ENCODE measurements at regions not wholly inside any gene's neighbourhood (a gene's known extent, or its start where the extent isn't known, plus 50 kb on each side); places are given as distances from the start of the nearest gene placed in this dataset.

DNA sequence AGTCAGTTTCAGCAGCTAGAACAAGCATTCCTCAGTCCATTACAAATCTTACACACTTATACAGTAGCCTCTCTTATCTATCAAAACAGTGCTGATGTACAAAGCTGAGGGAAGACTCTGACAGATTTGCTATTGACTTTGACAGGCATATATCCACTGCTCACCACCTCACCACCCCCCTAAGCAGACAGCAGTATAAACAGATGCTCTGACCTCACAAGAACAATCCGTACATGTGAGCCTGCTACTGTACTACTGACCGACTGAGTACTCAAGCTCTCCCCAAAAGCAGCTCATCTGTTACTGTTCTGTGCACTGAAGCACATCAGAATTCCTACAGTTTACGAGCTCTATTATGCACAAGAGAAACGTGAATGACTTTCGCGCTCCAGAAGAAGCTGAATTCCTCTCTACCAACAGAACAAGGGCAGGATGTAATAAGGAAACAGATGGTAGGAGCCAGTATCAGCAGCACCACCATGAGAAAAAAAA, 95.6 kb upstream of the PDE1A start:
- ATAC-seq (ENCODE audit: insufficient read depth, low read depth) (no peak), DNase-seq (no peak)
- TF ChIP-seq EZH2 (IDR thresholded peaks at IDR 0.05; ENCODE audit: borderline replicate concordance, low read depth, low read length, severe bottlenecking) = no peak
- TF ChIP-seq, protein P1, sequence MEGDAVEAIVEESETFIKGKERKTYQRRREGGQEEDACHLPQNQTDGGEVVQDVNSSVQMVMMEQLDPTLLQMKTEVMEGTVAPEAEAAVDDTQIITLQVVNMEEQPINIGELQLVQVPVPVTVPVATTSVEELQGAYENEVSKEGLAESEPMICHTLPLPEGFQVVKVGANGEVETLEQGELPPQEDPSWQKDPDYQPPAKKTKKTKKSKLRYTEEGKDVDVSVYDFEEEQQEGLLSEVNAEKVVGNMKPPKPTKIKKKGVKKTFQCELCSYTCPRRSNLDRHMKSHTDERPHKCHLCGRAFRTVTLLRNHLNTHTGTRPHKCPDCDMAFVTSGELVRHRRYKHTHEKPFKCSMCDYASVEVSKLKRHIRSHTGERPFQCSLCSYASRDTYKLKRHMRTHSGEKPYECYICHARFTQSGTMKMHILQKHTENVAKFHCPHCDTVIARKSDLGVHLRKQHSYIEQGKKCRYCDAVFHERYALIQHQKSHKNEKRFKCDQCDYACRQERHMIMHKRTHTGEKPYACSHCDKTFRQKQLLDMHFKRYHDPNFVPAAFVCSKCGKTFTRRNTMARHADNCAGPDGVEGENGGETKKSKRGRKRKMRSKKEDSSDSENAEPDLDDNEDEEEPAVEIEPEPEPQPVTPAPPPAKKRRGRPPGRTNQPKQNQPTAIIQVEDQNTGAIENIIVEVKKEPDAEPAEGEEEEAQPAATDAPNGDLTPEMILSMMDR (IDR thresholded peaks at IDR 0.05; ENCODE audit: borderline replicate concordance, extremely low read depth, low read length, poor library complexity, severe bottlenecking) = no peak
- no peaks in the 10 kb centered on the region for H3K9me3 ChIP-seq (ENCODE audit: insufficient read depth, low read length, severe bottlenecking)
- H3K27me3 ChIP-seq (ENCODE audit: insufficient read depth, low read length, poor library complexity) = no peaks in the 10 kb centered on the region
- H3K4me3 ChIP-seq (ENCODE audit: low read depth in 1 of 2, low read length in 2 of 2) = no peak overlapping the region
- no peak overlapping the region for H3K4me2 ChIP-seq (ENCODE audit: insufficient read depth, low read length)
- H3K36me3 ChIP-seq (ENCODE audit: insufficient read depth, low read length) = no peaks in the 10 kb centered on the region
- H3K27ac ChIP-seq (ENCODE audit: low read length) = no peak overlapping the region
- no peaks in the 10 kb centered on the region for H3K79me2 ChIP-seq (ENCODE audit: insufficient read depth, low read length)
- H3K9ac ChIP-seq (ENCODE audit: low read depth, low read length) = no peak overlapping the region
- no peaks in the 10 kb centered on the region for H3K4me1 ChIP-seq (ENCODE audit: insufficient read depth, low read length)
- H2AFZ ChIP-seq (ENCODE audit: low read depth, low read length) = no peak overlapping the region
- no peaks in the 10 kb centered on the region for H4K20me1 ChIP-seq (ENCODE audit: insufficient read depth, low read length)

DNA sequence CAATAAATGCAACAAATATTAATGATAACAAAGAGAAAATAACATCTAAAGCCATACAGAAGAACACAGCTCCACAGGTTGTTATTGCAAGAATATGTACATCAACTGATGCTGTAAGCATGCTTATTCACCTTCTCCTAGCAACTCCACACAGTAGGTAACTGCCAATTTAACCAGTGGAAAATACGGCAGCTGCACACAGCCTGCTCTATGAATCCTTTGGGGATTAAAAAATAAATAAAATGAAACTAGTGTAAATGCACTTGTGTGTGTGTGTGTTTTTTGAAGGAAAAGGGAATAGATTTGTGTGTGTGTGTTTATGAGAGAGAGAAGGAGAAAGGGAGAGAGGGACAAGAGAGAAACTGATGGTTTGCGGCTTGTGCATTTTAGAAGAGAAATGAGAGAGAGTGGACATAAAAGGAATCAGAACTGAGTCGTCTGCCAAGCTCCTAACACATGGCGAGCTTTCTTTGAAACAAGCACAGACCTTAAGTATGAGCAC, 96.2 kb upstream of the PDE1A start:
- Histone ChIP-seq H2AFZ (ENCODE audit: low read depth, low read length) (no peak overlapping the region), H3K36me3 (ENCODE audit: insufficient read depth, low read length) (no peaks in the 10 kb centered on the region), H4K20me1 (ENCODE audit: insufficient read depth, low read length) (no peaks in the 10 kb centered on the region), H3K27ac (ENCODE audit: low read length) (no peak overlapping the region), H3K4me2 (ENCODE audit: insufficient read depth, low read length) (no peak overlapping the region), H3K9me3 (ENCODE audit: insufficient read depth, low read length, severe bottlenecking) (no peaks in the 10 kb centered on the region), H3K79me2 (ENCODE audit: insufficient read depth, low read length) (no peaks in the 10 kb centered on the region), H3K9ac (ENCODE audit: low read depth, low read length) (no peak overlapping the region), H3K4me3 (ENCODE audit: low read depth in 1 of 2, low read length in 2 of 2) (no peak overlapping the region), H3K27me3 (ENCODE audit: insufficient read depth, low read length, poor library complexity) (no peaks in the 10 kb centered on the region), H3K4me1 (ENCODE audit: insufficient read depth, low read length) (no peaks in the 10 kb centered on the region)
- no peak for DNase-seq
- ATAC-seq (ENCODE audit: insufficient read depth, low read depth) = no peak
- TF ChIP-seq, protein P1 (IDR thresholded peaks at IDR 0.05; ENCODE audit: borderline replicate concordance, extremely low read depth, low read length, poor library complexity, severe bottlenecking) = no peak
- TF ChIP-seq EZH2 (IDR thresholded peaks at IDR 0.05; ENCODE audit: borderline replicate concordance, low read depth, low read length, severe bottlenecking) = no peak

DNA sequence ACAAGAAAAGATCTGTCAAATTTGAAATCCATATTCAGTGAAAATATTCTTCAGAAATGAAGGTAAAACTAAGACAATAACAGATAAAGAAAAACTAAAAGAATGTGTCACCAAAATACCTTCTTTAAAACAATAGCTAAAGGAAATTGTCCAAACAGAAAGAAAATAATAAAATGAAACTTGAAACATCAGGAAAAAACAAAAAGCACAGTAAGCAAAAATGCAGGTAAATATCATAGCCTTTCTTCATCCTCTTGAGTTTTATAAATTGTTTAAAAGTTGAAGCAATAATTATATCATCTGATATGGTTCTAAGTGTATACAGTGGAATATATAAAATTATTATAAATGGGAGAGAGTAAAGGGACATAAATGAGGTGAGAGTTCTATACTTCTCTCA, 103.8 kb upstream of the PDE1A start:
- Histone ChIP-seq H3K27me3 (ENCODE audit: insufficient read depth, low read length, poor library complexity) (no peaks in the 10 kb centered on the region), H3K9ac (ENCODE audit: low read depth, low read length) (no peak overlapping the region), H3K4me2 (ENCODE audit: insufficient read depth, low read length) (no peak overlapping the region), H3K9me3 (ENCODE audit: insufficient read depth, low read length, severe bottlenecking) (no peaks in the 10 kb centered on the region), H4K20me1 (ENCODE audit: insufficient read depth, low read length) (no peaks in the 10 kb centered on the region), H3K27ac (ENCODE audit: low read length) (no peak overlapping the region), H3K36me3 (ENCODE audit: insufficient read depth, low read length) (no peaks in the 10 kb centered on the region), H3K4me1 (ENCODE audit: insufficient read depth, low read length) (no peaks in the 10 kb centered on the region), H3K4me3 (ENCODE audit: low read depth in 1 of 2, low read length in 2 of 2) (no peak overlapping the region), H3K79me2 (ENCODE audit: insufficient read depth, low read length) (no peaks in the 10 kb centered on the region), H2AFZ (ENCODE audit: low read depth, low read length) (no peak overlapping the region)
- no peak for TF ChIP-seq EZH2 (IDR thresholded peaks at IDR 0.05; ENCODE audit: borderline replicate concordance, low read depth, low read length, severe bottlenecking)
- TF ChIP-seq, protein P1 (IDR thresholded peaks at IDR 0.05; ENCODE audit: borderline replicate concordance, extremely low read depth, low read length, poor library complexity, severe bottlenecking) = no peak
- no peak for ATAC-seq (ENCODE audit: insufficient read depth, low read depth)
- DNase-seq = no peak

DNA sequence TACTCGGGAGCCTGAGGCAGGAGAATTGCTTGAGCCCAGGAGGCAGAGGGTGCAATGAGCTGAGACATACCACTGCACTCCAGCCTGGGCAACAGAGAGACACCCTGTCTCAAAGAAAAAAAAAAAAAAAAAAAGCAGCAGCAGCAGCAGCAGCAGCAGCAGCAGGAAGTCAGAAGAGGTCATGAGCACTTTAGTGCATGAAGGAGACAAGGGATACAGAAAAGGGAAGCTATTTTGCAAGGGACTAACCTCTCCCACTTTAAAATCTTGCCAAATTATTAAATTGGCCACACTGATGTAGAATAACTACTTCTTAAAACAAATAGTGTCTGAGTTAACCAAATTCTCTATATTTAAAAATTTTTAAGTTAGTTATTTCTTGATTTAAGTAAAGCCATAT, 113.4 kb upstream of the PDE1A start:
- no peaks in the 10 kb centered on the region for H4K20me1 ChIP-seq (ENCODE audit: insufficient read depth, low read length)
- H3K36me3 ChIP-seq (ENCODE audit: insufficient read depth, low read length) = no peaks in the 10 kb centered on the region
- H2AFZ ChIP-seq (ENCODE audit: low read depth, low read length) = no peak overlapping the region
- DNase-seq = no peak
- H3K4me2 ChIP-seq (ENCODE audit: insufficient read depth, low read length) = no peak overlapping the region
- peaks cover 6% of the 10 kb centered on the region for H3K27me3 ChIP-seq (ENCODE audit: insufficient read depth, low read length, poor library complexity)
- ATAC-seq (ENCODE audit: insufficient read depth, low read depth) = no peak
- H3K4me3 ChIP-seq (ENCODE audit: low read depth in 1 of 2, low read length in 2 of 2) = no peak overlapping the region
- no peak for TF ChIP-seq EZH2 (IDR thresholded peaks at IDR 0.05; ENCODE audit: borderline replicate concordance, low read depth, low read length, severe bottlenecking)
- TF ChIP-seq, protein P1 (IDR thresholded peaks at IDR 0.05; ENCODE audit: borderline replicate concordance, extremely low read depth, low read length, poor library complexity, severe bottlenecking) = no peak
- no peaks in the 10 kb centered on the region for H3K79me2 ChIP-seq (ENCODE audit: insufficient read depth, low read length)
- H3K4me1 ChIP-seq (ENCODE audit: insufficient read depth, low read length) = no peaks in the 10 kb centered on the region
- no peaks in the 10 kb centered on the region for H3K9me3 ChIP-seq (ENCODE audit: insufficient read depth, low read length, severe bottlenecking)
- no peak overlapping the region for H3K9ac ChIP-seq (ENCODE audit: low read depth, low read length)
- H3K27ac ChIP-seq (ENCODE audit: low read length) = no peak overlapping the region

All from DND-41 (cell line).